Stomach (tissue), 4 donors: ENCODE measurements at regions not wholly inside any gene's neighbourhood (a gene's known extent, or its start where the extent isn't known, plus 50 kb on each side); places are given as distances from the start of the nearest gene placed in this dataset.

Experiments used
- CTCF ChIP-seq, 7 experiments: fragments of 450-650 bp in 4 of 7; fragments of 200-600 bp in 3 of 7; sonication (generic) in 3 of 7; IDR thresholded peaks; one replicate each; pipeline ENCODE4 v1.5.1; 2016 to 2019; ENCODE audit warnings: antibody characterized with exemption in 7 of 7, control low read depth in 2 of 7, mild to moderate bottlenecking in 1 of 7
- POLR2A ChIP-seq, 4 donors: fragments of 450-650 bp; IDR thresholded peaks; one replicate each; pipeline ENCODE4 v1.6.1; 2016; ENCODE audit warnings: antibody characterized with exemption in 4 of 4, control low read depth in 2 of 4, mild to moderate bottlenecking in 1 of 4, moderate library complexity in 1 of 4
- POLR2AphosphoS5 ChIP-seq, 3 donors: sonication (generic); formaldehyde crosslinking; IDR thresholded peaks; one replicate each; pipeline ENCODE4 v1.6.1; 2016; ENCODE audit warnings: antibody characterized with exemption in 3 of 3

GRCh38 chr20:63061051-63061770 is 54.4 kb upstream of the BHLHE23 start:
- TF ChIP-seq POLR2AphosphoS5 (IDR thresholded peaks at IDR 0.05) (no peak), CTCF (IDR thresholded peaks at IDR 0.05) (no peak), POLR2A (IDR thresholded peaks at IDR 0.05) (no peak)
